Stimulated activated CD4-positive, alpha-beta T cell treated with anti-CD3 and anti-CD28 coated beads, TNF-alpha, amount 100 ng/mL, for 24 hours (primary cell): ENCODE measurements at regions not wholly inside any gene's neighbourhood (a gene's known extent, or its start where the extent isn't known, plus 50 kb on each side); places are given as distances from the start of the nearest gene placed in this dataset.
A peak's percentile ranks its signal among the peaks of the same experiment; 100 is the strongest.
"Not testable (repeated sequence)": the region's sequence is repeated elsewhere in the genome, so short reads cannot be mapped to it uniquely, and the experiment has no call there.

Experiments used
- DNase-seq, 3 experiments: peaks; one replicate each; pipeline ENCODE4 v3.0.0-alpha.2; 2020; ENCODE audit warnings: low read depth in 3 of 3

DNA sequence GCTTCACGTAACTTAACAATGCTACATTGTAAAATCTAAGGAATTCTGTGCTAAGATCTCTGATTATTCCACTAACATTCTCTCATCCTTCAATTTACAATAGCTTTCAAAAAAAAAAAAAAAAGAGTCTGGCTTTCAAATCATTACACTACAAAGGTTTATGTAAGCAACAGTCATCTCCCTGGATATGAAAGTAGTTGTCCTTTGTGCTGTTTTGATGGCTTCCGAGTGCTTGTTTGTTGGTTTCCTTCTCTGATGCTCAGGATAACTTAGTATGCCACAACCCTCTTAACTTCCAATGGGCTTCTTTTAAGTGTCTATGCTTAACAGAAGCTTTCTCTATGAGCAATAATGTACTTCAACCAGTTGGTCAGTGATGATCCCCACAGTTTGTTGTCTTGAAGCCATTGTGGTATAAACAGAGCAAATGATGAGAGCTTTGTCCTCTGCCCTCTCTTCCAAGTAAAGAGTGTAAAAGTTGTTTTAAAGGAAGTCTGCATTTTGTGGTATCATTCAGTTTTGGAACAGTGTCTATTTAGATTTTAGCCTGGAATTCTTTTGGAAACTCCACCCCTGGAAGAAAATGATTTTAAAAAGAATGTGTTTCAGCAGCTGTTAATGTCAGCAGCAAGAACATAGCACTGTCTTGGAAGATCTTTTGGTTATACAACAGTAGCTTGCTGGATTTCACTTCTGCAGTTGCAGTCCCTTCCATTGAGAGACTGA is 396.1 kb upstream of the RGS6 start:
- no peak for DNase-seq

DNA sequence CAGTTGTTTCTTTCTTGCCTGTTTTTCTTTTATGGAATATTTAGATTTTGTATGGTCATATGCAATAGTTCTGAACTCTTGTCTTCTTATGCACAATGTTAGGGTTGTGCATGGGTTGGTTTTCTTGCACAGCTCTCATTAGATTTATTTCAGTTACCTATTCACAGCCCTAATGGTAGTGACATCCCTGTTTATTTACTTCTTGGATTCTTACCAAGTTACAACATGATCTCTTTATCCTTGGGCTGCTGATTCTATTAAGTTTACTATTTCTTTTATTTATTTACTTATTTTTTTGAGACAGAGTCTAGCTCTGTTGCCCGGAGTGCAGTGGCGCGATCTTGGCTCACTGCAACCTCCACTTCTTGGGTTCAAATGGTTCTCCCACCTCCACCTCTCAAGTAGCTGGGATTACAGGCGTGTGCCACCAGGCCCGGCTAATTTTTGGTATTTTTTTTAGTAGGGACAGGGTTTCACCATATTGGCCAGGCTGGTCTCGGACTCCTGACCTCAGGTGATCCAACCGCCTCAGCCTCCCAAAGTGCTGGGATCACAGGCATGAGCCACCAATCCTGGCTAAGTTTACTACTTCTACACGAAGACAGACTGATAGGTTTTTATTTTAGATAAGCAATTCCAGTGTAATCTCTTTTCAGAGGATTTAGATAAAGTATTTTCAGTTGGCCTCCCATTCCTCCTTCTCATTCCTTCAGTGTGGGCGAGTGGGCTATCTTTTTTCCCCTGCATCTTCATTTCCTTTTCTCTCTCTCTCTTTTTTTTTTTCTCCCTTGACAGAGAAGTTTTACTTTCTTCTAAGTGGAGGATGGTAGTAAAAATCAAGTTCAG is 395.1 kb upstream of the RGS6 start:
- no peak for DNase-seq

DNA sequence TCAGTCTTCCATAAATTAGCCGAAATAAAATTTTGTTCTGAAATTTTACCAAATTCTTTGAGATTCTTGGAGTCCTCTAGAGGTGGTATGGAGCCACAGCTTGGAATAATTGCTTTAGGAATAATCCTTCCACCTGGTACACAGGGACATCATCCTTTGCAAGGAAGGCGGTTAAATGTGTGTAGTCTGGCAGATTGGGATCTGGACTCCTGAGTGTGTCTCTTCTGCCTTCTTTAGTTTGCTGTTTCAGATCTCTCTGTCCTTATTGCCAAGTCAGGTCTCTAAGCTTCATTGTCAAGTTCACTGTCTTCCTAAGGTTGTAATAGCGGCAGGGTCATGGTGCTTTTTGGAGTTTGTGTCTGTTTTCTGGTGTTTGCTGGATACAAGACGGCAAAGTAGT is 393.9 kb upstream of the RGS6 start:
- no peak for DNase-seq

DNA sequence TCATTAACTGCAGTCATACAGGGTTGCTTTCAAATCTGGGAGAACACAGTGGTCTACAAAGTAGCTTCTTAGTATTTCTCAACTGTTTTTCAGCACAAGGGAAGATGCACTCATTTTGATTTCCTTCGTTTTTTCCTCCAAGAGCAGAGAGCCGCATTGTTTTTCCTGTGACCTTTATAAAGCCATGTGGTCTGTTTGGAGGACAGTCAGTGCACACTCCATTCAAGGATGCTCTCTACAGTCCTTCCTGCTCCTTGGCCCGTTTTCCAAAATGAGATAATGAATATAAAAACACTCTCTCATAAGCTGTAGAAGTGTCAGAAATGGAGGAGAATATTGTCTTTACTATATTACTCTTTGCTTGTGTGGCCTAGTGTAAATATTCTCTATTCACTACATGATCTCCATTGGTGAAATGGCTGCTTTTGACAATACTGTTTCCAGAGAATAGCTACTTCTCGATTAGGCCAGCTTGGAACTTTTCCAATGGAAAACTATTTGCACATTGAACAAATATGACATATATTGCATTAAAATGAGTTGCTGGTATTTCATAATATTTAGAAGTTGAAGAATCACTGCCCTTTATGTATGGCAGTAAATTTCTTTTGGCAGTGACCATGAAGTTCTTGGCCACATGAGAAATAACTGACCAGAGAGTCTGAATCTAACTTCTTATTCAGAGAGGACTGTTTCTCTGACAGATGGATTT is 393.1 kb upstream of the RGS6 start:
- DNase-seq, result no peak

DNA sequence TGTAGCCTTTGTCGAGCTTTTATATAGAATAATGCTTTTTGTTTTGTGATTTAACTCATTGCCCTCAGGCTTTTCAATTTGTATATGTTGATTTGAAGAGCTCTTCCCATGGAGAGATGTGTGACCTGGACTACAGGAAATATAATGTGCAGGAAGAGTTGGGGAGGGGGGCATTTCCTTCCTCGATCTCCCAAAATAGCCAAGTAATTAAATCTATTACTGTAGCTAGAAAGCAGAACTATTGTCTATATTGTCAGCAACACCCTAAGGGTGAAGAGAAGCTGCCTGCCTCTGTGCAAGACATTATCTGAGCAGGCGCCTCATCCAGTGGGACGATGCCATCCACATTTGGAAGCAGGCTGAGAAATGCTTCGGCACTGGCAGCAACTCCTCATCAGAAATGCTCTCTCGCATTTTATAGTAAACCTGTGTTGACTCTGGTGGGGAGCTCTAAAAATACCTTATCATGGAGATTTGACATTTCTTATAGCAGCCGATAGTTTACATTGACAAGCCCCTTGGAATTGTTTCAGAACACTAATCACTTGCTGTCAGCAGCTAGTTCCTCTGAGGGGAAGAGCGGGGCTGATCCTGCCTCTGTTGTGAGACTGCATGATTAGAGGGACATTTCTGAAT is 392.5 kb upstream of the RGS6 start:
- no peak for DNase-seq

DNA sequence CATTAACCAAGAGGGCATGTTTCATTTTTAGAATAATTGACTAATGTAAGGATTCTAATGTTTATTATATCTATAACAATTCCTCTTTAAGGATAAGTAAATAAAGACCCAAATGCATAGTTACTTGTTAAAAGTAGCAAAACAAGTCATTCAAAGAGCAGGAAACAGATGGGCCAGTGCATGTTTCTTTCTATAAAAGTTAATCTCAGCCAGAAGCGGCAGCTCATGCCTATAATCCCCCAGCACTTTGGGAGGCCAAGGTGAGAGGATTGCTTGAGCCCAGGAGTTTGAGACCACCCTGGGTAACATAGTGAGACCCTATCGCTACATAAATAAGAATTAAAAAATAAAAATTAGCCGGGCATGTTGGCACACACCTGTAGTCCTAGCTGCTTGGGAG is 391.0 kb upstream of the RGS6 start:
- no peak for DNase-seq

DNA sequence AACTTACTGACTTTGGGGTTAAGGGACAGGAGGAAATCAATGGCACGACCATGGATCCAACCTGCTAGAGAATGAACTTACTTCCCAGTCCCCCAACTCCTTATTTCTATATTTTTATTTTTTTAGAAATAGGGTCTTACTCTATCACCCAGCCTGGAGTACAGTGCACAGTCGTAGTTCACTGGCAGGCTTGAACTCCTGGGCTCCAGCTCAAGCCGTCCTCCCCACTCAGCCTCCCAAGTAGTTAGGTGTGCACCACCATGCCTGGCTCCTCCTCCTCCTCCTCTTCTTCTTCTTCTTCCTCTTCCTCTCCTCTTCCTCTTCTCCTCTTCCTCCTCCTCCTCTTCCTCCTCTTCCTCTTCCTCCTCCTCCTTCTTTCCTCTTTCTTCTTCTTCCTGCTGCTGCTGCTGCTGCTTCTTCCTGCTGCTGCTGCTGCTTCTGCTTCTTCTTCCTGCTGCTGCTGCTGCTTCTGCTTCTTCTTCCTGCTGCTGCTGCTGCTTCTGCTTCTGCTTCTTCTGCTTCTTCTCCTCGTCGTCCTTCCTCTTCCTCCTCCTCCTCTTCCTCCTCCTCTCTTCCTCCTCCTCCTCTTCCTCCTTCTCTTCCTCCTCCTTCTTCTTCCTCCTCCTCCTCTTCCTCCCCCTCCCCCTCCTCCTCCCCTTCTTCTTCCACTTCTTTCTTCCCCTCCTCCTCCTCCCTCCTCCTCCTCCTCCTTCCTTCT is 390.1 kb upstream of the RGS6 start:
- DNase-seq, result no peak

DNA sequence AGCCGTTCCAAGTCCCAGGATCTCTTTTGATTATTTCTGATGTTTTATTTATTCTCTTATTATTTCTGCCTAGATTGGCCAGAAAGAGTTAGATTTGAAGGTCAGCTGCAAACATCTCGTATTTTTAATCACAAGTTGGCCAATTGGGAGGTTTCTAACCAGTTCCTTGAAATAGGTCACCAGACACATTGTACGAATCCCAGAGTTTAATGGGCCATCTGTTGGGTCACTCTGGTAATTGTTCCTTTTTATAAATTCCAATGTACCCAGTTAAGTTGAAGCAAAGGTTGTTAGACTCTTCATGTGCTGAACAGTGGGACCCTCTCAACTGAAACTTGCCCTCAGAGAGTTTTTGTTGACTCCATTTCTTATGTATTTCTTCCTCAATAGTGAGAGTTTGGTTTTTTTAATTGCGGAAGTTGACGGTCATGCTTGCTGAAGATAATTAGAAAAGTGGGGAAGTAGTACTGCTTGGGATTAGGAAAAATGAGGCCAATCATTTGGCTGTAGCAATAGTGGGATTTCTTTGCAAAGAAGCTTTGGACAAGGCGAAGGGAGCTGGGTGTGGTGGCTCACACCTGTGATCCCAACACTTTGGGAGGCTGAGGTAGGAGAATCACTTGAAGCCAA is 382.7 kb upstream of the RGS6 start:
- DNase-seq, result no peak

DNA sequence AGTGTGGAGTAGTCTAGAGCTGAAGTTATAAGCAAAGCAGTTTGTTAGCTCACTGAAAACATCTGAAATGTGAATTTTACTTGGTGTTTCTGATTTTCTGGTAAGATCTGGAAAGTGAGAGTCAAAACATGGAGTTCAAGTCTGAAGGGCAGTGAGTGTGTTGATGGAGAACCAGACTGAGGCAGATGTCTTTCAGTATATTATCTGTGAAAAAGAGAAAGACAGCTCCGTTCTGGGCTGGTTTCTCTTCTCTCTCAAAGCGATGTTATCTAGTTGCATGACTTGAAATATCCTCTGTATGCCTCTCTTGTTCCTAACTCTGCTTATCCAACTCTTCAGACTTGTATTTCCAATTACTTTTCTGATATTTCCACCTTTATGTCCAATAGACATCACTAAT is 381.9 kb upstream of the RGS6 start:
- DNase-seq, result no peak

DNA sequence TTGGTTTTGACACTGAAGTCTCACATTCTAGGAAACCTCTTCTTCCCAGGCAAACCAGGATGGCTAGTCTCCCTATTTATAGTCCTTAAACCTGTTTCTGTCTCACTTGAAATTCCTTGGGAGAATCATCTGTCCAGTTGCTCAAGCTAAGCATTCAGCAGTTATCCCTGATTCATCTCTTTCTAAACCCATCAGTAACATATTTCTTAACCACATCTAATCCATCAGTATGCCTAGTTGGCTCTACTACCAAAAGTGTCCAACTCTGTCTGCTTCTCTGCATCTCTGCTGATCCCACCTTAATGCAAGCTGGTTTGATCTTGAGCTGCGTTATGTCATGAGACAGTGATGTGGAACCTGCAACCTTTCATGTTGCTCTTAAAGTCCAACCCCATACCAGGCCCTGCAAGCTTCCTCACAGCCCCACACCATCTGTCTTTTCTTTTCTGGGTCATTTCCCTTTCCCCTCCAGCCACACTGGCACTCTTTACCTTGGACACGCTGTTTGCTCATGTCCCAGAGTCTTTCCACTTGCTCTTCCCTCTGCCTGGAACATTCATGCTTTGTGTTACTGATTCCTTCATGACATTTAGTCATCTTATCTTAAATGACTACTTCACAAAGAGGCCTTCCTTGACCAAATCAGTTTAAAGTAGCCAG is 380.8 kb upstream of the RGS6 start:
- no peak for DNase-seq

DNA sequence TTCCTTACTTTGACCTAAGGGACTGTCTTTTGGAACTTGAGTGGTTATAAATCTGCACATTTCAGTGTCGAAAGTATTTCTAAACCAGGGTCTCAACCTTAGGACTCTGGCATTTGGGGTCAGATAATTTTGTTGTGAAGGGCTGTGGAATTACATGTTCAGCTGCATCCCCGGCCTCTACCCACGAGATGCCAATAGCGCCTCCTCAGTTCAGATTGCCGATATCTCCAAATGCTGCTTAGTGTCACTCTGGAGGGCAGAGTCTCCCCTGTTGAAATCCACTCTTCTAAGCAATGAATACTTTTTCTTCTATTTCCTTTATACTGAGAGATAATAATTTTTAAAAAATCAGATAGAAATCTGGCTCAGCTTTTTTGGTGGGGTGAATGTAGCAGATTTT is 379.4 kb upstream of the RGS6 start:
- DNase-seq, result no peak

DNA sequence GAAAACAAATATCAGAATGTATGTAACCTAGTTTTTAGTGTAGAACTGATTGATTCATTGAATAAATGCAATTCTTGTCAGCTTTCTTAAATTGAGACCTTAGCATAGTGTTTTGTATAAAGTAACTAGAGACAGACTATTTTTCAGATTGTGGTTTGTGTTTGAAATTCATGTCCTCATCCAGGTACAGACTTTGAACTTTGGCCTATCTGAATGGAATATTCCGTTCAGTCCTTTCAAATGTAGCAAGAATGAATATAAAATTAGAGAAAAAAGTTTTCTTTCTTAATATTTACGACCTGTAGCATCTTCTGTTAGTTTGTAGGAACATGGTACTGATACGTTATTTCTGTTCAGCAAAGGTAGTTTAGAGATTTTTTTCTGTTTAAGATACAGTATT is 378.4 kb upstream of the RGS6 start:
- no peak for DNase-seq

DNA sequence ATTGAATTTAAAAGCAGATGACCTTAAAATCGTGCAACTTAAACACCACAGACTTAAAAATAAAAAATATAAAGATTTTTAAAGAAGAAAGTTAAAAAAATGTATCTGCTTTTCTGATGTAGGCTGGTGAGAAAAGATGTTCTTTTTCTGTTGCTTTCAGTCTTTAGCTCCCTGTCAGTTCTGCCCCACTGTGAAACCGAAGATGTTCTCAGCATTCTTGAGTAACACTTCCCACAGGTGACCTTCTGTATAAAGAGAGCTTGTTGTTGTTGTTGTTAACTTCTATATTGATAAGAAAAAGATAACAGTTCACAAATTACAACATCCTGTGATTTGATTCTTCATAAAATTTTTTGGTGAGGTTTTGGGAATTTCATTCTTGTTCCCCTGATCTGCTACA is 377.9 kb upstream of the RGS6 start:
- no peak for DNase-seq

DNA sequence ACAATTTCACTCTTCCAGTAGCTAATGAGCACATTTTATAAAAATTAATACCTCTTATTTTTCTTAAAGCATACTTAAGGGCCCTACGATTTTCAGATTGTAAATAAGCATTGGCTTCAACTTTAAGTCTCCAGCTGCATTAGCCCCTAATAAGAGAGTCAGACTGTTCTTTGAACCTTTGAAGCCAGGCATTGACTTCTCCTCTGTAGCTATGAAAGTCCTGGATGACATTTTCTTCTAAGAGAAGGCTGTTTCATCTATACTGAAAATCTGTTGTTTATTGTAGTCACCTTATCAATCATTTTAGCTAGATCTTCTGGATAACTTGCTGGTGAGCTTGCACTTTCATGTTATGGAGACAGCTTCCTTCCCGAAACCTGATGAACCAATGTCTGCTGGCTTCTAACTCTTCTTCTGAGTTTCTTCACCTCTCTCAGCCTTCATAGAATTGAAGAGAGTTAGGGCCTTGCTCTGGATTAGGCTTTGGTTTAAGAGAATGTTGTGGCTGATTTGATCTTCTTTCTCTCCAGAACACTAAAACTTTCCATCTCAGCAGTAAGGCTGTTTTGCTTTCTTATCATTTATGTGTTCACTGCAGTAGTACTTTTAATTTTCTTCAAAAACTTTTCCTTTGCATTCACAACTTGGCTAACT is 377.1 kb upstream of the RGS6 start:
- DNase-seq, result peak in 1 of 3 experiments; percentile 10

DNA sequence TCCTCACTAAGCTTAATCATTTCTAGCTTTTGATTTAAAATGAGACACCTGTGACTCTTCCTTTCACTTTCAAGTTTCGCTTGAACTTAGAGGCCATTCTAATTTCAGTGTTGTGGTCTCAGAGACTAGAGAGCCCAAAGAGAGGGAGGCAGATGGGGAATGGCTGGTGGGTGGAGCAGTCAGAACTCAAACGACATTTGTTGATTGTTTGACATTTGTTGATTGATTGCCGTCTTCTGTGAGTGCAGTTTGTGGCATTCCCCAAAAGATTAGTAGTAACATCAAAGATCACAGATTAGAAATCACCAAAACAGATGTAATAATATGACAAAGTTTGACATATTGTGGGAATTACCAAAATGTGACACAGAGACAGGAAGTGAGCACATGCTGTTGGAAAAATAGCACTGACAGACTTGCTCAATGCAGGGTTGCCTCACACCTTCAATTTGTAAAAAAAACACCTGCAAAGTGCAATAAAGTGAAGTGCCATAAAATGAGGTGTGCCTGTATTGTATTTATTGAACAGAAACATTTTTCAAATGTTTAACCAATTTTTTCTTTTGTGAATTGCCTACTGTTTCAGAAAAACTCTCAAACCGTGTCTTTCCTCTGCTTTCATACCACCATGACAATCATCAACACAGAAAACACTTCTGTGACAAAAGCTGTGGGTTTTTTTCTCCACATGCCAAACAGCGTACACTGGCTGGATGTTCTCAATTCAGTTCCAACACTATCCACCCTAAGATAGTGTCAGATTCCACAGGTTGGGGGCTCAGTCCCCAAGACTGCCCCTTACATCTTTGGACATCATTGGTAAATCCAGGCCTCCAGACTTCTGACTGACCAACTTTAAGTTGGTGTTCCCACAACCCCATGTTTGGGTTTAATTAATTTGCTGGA is 376.3 kb upstream of the RGS6 start:
- DNase-seq, result peak; percentile 48 to 59 (median 59)

DNA sequence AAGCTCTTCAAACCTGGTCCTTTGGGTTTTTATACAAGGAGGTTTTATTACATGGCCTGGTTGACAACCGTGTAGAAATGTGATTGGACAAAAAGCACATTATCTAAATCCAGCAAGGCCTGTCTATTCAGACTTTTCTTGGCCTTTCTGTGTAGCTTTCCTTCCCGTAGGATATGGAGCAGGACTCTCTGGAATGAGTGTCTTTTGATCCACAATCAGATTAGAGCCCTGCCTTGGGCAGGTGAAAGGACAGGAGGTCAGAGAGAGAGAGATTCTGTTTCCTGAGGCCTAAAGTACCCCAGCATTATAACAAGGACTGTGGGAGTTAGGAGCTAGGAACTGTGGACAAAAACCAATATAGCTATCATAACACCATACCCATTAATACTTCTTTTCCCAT is 375.5 kb upstream of the RGS6 start:
- no peak for DNase-seq

DNA sequence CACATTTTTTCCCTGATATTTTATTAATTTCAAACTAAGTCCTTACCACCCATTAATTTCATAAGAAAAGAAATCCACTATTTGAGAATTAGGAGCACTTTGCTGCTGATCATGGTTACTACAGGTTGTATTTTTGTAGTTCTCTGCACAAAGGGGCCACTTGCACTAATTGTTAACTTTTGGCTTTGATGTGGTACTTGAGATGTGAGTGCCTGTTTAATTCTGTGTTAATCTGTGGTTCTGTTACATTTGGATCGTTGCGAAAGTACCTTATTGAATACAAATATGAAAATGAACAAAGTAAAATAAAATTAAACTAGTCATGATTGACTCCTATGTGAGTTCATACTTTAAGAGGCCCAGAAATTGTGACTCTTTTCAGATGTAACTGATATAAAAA is 374.9 kb upstream of the RGS6 start:
- DNase-seq, result no peak

DNA sequence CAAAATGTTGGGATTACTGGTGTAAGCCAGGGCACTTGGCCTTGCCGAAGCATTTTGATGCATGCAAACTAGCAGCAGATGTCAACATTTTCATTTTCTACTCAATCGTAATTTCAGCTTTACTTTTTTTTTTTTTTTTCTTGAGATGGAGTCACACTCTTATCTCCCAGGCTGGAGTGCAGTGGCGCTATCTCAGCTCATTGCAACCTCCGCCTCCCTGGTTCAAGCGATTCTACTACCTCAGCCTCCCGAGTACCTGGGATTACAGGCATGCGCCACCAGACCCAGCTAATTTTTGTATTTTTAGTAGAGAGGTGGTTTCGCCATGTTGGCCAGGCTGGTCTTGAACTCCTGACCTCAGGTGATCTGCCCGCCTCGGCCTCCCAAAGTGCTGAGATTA is 373.3 kb upstream of the RGS6 start:
- not testable (repeated sequence) for DNase-seq

DNA sequence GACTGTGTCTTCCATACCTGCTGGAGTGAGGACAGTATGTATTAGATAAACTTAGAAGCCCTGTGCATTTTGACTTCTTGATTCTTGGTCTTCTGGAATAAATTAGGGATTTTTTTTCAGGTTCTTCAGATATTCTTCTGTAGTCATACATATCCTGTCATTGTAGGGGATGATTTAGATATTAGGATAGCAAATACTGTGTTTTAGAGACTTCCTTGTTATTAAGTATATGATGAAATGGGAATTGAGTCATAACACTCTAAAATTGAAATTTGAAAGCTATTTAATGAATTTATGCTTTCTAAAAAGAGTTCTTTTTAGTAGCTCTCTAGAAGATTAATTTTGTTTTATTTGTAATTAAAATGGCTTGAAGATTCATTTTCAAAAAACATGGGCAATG is 371.5 kb upstream of the RGS6 start:
- DNase-seq, result no peak
